ENCODE measurements at regions not wholly inside any gene's neighbourhood (a gene's known extent, or its start where the extent isn't known, plus 50 kb on each side); places are given as distances from the start of the nearest gene placed in this dataset.
"Not testable (repeated sequence)": the region's sequence is repeated elsewhere in the genome, so short reads cannot be mapped to it uniquely, and the experiment has no call there.

- DNase-seq = no peak
Observed at GRCh38 chr2:179322289-179322688, 57.7 kb upstream of the SESTD1 start.

GRCh38 chr2:179321034-179321433 is 56.4 kb upstream of the SESTD1 start:
- not testable (repeated sequence) for DNase-seq

DNA sequence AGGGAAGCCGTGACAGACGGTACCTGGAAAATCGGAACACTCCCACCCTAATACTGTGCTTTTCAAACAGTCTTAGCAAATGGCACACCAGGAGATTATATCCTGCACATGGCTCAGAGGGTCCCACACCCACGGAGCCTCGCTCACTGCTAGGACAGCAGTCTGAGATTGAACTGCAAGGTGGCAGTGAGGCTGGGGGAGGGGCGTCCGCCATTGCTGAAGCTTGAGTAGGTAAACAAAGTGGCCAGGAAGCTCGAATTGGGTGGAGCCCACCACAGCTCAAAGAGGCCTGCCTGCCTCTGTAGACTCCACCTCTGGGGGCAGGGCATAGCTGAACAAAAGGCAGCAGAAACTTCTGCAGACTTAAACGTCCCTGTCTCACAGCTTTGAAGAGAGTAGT is 50.1 kb upstream of the SESTD1 start:
- DNase-seq = not testable (repeated sequence)
